Natural killer cell (primary cell): ENCODE measurements at regions not wholly inside any gene's neighbourhood (a gene's known extent, or its start where the extent isn't known, plus 50 kb on each side); places are given as distances from the start of the nearest gene placed in this dataset.

Source experiments
- ATAC-seq, 3 donors: fragments of 150-1000 bp in 2 of 3; fragments of 200-7000 bp in 1 of 3; cut with Tn5 transposase; 1 replicate in 1 of 3; 2 replicates in 2 of 3; pipeline ENCODE4 v1.10.0; 2021; ENCODE audit warnings: mild to moderate bottlenecking in 2 of 3, moderate library complexity in 2 of 3
- DNase-seq, 2 donors: peaks; one replicate each; pipeline versions ENCODE4 v3.0.0 to v3.0.0-alpha.2; 2013 to 2021; ENCODE audit warnings: mixed read lengths in 1 of 2
- H3K27ac ChIP-seq: one replicate; pipeline ENCODE4 v1.5.1; 2013; ENCODE audit warnings: mild to moderate bottlenecking, low read length
- H3K27me3 ChIP-seq: one replicate; pipeline ENCODE4 v1.6.1; 2013; ENCODE audit warnings: low read length; ENCODE audit not compliant: control insufficient read depth, insufficient read depth
- H3K36me3 ChIP-seq: one replicate; pipeline ENCODE4 v1.6.1; 2013; ENCODE audit warnings: low read length; ENCODE audit not compliant: control insufficient read depth, insufficient read depth
- H3K4me1 ChIP-seq: one replicate; pipeline ENCODE4 v1.6.1; 2013; ENCODE audit warnings: low read length; ENCODE audit not compliant: control insufficient read depth, insufficient read depth
- H3K4me3 ChIP-seq: one replicate; pipeline ENCODE4 v1.5.1; 2013; ENCODE audit warnings: low read length
- H3K9me3 ChIP-seq: one replicate; pipeline ENCODE4 v1.6.1; 2013; ENCODE audit warnings: low read length; ENCODE audit not compliant: control insufficient read depth, insufficient read depth
- H3K27ac Mint-ChIP-seq, 2 donors: one replicate each; pipeline ENCODE4 v1.8.0; 2022; ENCODE audit warnings: mild to moderate bottlenecking in 2 of 2, mixed read lengths in 2 of 2, moderate library complexity in 1 of 2
- H3K27me3 Mint-ChIP-seq, 2 donors: one replicate each; pipeline ENCODE4 v1.8.0; 2022; ENCODE audit warnings: low read depth in 2 of 2, mixed read lengths in 2 of 2
- H3K36me3 Mint-ChIP-seq: one replicate; pipeline ENCODE4 v1.8.0; 2022; ENCODE audit warnings: mixed read lengths
- H3K4me1 Mint-ChIP-seq, 2 donors: one replicate each; pipeline ENCODE4 v1.8.0; 2022; ENCODE audit warnings: mixed read lengths in 2 of 2
- H3K4me3 Mint-ChIP-seq: one replicate; pipeline ENCODE4 v1.8.0; 2022; ENCODE audit warnings: mild to moderate bottlenecking, moderate library complexity, mixed read lengths
- H3K9me3 Mint-ChIP-seq, 2 donors: one replicate each; pipeline ENCODE4 v1.8.0; 2022; ENCODE audit warnings: mixed read lengths in 2 of 2
- WGBS: methylation state at CpG from one replicate; pipeline ENCODE4 v1.1.7; 2013; ENCODE audit warnings: missing lambda C conversion rate; ENCODE audit not compliant: insufficient coverage; 5-methylcytosine and 5-hydroxymethylcytosine counted together
- intact Hi-C: fragments of 100-400 bp; cut with micrococcal nuclease; formaldehyde crosslinking; loops from one replicate; pipeline ENCODE4 v1.14.2; 2022
- TF ChIP-seq, protein P1 (sequence below): fragments of 200-600 bp; IDR thresholded peaks from one replicate; pipeline ENCODE4 v1.8.0; 2022; ENCODE audit warnings: antibody characterized with exemption

DNA sequence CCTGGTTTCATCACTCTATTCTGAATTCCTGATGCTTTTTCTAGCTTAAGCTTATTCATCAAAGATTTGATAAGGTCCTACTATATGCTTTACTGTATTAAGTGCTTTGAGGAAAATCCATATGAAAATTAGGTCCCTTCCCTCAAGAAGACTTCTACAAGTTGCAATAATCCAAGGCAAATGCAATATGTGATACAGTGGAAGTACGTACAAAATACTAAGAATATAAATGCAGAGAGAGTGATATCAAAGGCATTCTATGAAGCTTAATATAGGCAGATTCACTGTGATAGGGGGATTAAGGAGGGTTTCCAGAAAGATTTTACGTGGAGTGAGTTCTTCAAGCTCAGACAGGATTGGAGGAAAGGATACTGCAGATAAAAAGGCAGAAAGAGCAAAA lies 142.1 kb downstream of the C6orf118 start:
- H3K9me3 Mint-ChIP-seq, result peaks cover 16 to 38% of the 10 kb centered on the region in 2 donors
- ATAC-seq (no peak), DNase-seq (no peak)
- intact Hi-C loops, result no loop called here
- Histone ChIP-seq H3K36me3 (no peaks in the 10 kb centered on the region), H3K27ac (no peak overlapping the region), H3K4me1 (no peaks in the 10 kb centered on the region), H3K9me3 (peaks cover 10% of the 10 kb centered on the region), H3K27me3 (no peaks in the 10 kb centered on the region), H3K4me3 (no peak overlapping the region)
- no peak overlapping the region for H3K27ac Mint-ChIP-seq
- no peaks in the 10 kb centered on the region for H3K27me3 Mint-ChIP-seq
- peaks cover 5% of the 10 kb centered on the region for H3K36me3 Mint-ChIP-seq
- TF ChIP-seq, protein P1, sequence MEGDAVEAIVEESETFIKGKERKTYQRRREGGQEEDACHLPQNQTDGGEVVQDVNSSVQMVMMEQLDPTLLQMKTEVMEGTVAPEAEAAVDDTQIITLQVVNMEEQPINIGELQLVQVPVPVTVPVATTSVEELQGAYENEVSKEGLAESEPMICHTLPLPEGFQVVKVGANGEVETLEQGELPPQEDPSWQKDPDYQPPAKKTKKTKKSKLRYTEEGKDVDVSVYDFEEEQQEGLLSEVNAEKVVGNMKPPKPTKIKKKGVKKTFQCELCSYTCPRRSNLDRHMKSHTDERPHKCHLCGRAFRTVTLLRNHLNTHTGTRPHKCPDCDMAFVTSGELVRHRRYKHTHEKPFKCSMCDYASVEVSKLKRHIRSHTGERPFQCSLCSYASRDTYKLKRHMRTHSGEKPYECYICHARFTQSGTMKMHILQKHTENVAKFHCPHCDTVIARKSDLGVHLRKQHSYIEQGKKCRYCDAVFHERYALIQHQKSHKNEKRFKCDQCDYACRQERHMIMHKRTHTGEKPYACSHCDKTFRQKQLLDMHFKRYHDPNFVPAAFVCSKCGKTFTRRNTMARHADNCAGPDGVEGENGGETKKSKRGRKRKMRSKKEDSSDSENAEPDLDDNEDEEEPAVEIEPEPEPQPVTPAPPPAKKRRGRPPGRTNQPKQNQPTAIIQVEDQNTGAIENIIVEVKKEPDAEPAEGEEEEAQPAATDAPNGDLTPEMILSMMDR, result no peak
- 75% methylated on average over 2 of the region's 2 CpGs for WGBS
- H3K4me3 Mint-ChIP-seq, result no peak overlapping the region
- no peaks in the 10 kb centered on the region for H3K4me1 Mint-ChIP-seq

DNA sequence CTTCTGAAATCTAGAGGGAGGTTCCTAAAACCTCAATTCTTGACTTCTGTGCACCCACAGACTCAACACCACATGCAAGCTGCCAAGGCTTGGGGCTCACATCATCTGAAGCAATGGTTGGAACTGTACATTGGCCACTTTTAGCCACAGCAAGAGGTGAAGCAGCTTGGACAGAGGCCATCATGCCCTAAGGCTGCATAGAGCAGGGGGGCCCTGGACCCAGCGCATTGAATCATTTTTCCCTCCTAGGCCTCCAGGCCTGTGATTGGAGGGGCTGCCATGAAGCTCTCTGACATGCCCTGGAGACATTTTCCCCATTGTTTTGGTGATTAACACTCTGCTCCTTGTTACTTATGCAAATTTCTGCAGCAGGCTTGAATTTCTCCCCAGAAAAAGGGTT lies 145.9 kb downstream of the C6orf118 start:
- H3K9me3 ChIP-seq, result peaks cover 10% of the 10 kb centered on the region
- TF ChIP-seq, protein P1, result no peak
- ATAC-seq (no peak), DNase-seq (no peak)
- Mint-ChIP-seq H3K9me3 (peaks cover 17 to 31% of the 10 kb centered on the region in 2 donors), H3K27me3 (no peaks in the 10 kb centered on the region), H3K36me3 (no peaks in the 10 kb centered on the region), H3K4me3 (no peak overlapping the region), H3K27ac (no peak overlapping the region), H3K4me1 (no peaks in the 10 kb centered on the region)
- H3K4me1 ChIP-seq, result no peaks in the 10 kb centered on the region
- 89% methylated on average over 1 of the region's 1 CpG for WGBS
- intact Hi-C loops, result no loop called here
- no peaks in the 10 kb centered on the region for H3K36me3 ChIP-seq
- no peaks in the 10 kb centered on the region for H3K27me3 ChIP-seq
- no peak overlapping the region for H3K4me3 ChIP-seq
- no peak overlapping the region for H3K27ac ChIP-seq

DNA sequence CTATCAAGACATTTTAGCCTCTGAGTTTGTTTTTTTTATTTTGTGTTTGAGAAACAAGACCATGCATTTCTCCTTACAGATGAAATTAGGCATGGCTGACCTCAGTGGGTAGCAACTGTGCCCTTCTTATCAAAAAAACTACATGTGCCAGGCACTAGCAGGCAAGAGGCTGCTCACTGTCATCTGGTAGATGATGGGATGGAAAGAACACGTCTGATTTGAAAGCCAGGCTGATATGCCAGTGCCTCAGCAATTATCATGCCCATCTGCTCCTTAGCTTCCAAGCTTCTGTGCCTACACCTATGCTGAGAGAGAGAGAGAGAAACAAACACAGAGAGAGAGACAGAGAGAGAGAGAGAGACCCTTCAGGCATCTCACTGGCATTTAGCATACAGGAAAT lies 149.9 kb downstream of the C6orf118 start:
- H3K4me3 ChIP-seq, result no peak overlapping the region
- Mint-ChIP-seq H3K27me3 (no peaks in the 10 kb centered on the region), H3K36me3 (no peaks in the 10 kb centered on the region), H3K4me1 (no peaks in the 10 kb centered on the region), H3K27ac (no peak overlapping the region), H3K4me3 (no peak overlapping the region), H3K9me3 (peaks cover 13 to 16% of the 10 kb centered on the region in 2 donors)
- peaks cover 7% of the 10 kb centered on the region for H3K9me3 ChIP-seq
- DNase-seq (no peak), ATAC-seq (no peak)
- H3K27me3 ChIP-seq, result no peaks in the 10 kb centered on the region
- intact Hi-C loops, result no loop called here
- no peaks in the 10 kb centered on the region for H3K36me3 ChIP-seq
- no peaks in the 10 kb centered on the region for H3K4me1 ChIP-seq
- H3K27ac ChIP-seq, result no peak overlapping the region
- TF ChIP-seq, protein P1, result no peak
- WGBS, result 67% methylated on average over 1 of the region's 1 CpG

DNA sequence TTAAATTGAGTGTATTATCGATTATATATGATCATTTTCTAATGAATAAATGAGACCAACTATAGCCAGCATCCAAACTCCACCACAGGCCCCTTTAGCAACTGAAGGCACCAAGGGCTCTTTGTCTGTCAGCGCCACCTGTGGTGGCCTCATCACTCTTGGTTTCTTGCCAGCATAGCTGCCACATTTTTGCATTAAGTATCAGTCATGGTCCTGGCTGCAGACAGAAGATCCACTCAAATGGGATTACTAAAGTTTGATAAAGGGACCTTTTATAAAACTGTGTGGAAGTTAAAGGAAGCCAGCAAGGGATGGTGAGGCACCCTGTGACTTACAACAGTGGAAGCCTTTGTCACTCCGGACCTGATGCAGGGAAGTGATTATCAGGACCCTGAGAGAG lies 162.9 kb downstream of the C6orf118 start:
- no peaks in the 10 kb centered on the region for H3K27me3 ChIP-seq
- H3K36me3 ChIP-seq, result no peaks in the 10 kb centered on the region
- H3K4me3 Mint-ChIP-seq, result no peak overlapping the region
- H3K4me1 ChIP-seq, result no peaks in the 10 kb centered on the region
- no peak overlapping the region for H3K27ac Mint-ChIP-seq
- H3K27ac ChIP-seq, result no peak overlapping the region
- TF ChIP-seq, protein P1, result no peak
- H3K27me3 Mint-ChIP-seq, result no peaks in the 10 kb centered on the region
- no peaks in the 10 kb centered on the region for H3K4me1 Mint-ChIP-seq
- peaks cover 13 to 40% of the 10 kb centered on the region in 2 donors for H3K9me3 Mint-ChIP-seq
- peaks cover 4% of the 10 kb centered on the region for H3K9me3 ChIP-seq
- no peaks in the 10 kb centered on the region for H3K36me3 Mint-ChIP-seq
- DNase-seq, result no peak
- H3K4me3 ChIP-seq, result no peak overlapping the region
- no peak for ATAC-seq
- intact Hi-C loops, result no loop called here
- 72% methylated on average over 2 of the region's 3 CpGs for WGBS
